Calu3 (cell line): ENCODE measurements at regions not wholly inside any gene's neighbourhood (a gene's known extent, or its start where the extent isn't known, plus 50 kb on each side); places are given as distances from the start of the nearest gene placed in this dataset.

Experiments used
- BruUV-seq: library from RNA; stranded (reverse); fragments of 400-500 nt; replicated peaks from 2 replicates; lab custom pipeline; 2021; lab: Mats Ljungman, UMichigan
- CTCF ChIA-PET: fragments of 300-600 bp; sonication (Branson Sonifier 250); formaldehyde crosslinking; loops from one replicate; lab custom pipeline; 2022; ENCODE audit warnings: antibody characterized with exemption; lab: Charles Lee
- DNase-seq: peaks from one replicate; pipeline ENCODE4 v3.0.0; 2022
- H3K27ac Mint-ChIP-seq: one replicate; pipeline ENCODE4 v1.8.0; 2022; ENCODE audit warnings: mixed read lengths; ENCODE audit not compliant: unreplicated experiment
- H3K27me3 Mint-ChIP-seq: one replicate; pipeline ENCODE4 v1.8.0; 2022; ENCODE audit warnings: mixed read lengths; ENCODE audit not compliant: unreplicated experiment
- H3K36me3 Mint-ChIP-seq: one replicate; pipeline ENCODE4 v1.8.0; 2022; ENCODE audit warnings: mild to moderate bottlenecking, moderate library complexity, mixed read lengths; ENCODE audit not compliant: insufficient read depth, unreplicated experiment
- H3K4me1 Mint-ChIP-seq: one replicate; pipeline ENCODE4 v1.8.0; 2022; ENCODE audit warnings: mild to moderate bottlenecking, low read depth, mixed read lengths; ENCODE audit not compliant: unreplicated experiment
- H3K4me3 Mint-ChIP-seq: one replicate; pipeline ENCODE4 v1.8.0; 2022; ENCODE audit warnings: mild to moderate bottlenecking, low read depth, moderate library complexity, mixed read lengths; ENCODE audit not compliant: unreplicated experiment
- H3K9me3 Mint-ChIP-seq: one replicate; pipeline ENCODE4 v1.8.0; 2022; ENCODE audit warnings: low read depth, mixed read lengths; ENCODE audit not compliant: unreplicated experiment
- intact Hi-C: fragments of 100-400 bp; cut with micrococcal nuclease; formaldehyde crosslinking; loops from one replicate; pipeline ENCODE4 v1.10.0; 2022; ENCODE audit not compliant: unreplicated experiment
- TF ChIP-seq, protein P1 (sequence below): fragments of 200-600 bp; IDR thresholded peaks from one replicate; pipeline ENCODE4 v1.8.0; 2022; ENCODE audit warnings: antibody characterized with exemption; ENCODE audit not compliant: unreplicated experiment

DNA sequence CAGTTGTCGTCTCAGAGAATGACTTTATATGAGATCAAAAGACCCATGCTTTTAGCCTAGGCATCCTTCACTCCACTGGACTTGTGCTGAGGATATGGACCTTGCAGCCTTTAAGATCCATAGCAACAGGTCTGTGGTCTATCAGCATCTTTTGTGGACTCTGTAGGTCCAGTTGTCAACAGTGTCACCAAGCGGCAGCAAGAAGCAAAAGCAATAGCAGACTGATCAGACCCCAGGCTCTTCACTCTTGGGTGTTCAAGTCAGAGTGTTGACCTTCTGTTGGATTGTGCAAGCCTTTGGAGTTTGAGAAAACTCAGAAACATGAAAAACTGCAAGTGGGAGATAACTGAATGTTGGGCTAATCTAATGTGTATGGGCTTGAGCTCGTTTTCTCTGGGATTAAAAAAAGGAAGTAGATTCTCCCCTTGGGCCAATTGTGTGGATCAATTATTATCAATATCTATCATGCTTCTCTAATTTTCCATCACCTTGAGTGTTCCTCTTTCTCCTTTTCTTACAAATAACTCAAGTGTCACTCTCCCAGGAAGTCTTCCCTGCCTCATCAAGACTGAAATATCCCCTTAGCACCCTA is 144.2 kb downstream of the LYPLAL1 start:
- CTCF ChIA-PET = interaction anchor here (0.6 to 0.7 kb wide), 2 partner anchors 955 to 1019 kb away, joined by 4 to 5 read pairs; no protein-coding TSS in a partner anchor
- intact Hi-C loops = loop anchor here (2.0 to 10.0 kb wide), 2 partner anchors 113 to 983 kb away; no protein-coding TSS in a partner anchor
- Mint-ChIP-seq H3K27me3 (no peaks in the 10 kb centered on the region), H3K36me3 (no peaks in the 10 kb centered on the region), H3K9me3 (peaks cover 2% of the 10 kb centered on the region), H3K27ac (no peak overlapping the region), H3K4me1 (peaks cover under 1% of the 10 kb centered on the region), H3K4me3 (no peak overlapping the region)
- BruUV-seq = no TSS peak
- peak; percentile 31 for DNase-seq
- TF ChIP-seq, protein P1, sequence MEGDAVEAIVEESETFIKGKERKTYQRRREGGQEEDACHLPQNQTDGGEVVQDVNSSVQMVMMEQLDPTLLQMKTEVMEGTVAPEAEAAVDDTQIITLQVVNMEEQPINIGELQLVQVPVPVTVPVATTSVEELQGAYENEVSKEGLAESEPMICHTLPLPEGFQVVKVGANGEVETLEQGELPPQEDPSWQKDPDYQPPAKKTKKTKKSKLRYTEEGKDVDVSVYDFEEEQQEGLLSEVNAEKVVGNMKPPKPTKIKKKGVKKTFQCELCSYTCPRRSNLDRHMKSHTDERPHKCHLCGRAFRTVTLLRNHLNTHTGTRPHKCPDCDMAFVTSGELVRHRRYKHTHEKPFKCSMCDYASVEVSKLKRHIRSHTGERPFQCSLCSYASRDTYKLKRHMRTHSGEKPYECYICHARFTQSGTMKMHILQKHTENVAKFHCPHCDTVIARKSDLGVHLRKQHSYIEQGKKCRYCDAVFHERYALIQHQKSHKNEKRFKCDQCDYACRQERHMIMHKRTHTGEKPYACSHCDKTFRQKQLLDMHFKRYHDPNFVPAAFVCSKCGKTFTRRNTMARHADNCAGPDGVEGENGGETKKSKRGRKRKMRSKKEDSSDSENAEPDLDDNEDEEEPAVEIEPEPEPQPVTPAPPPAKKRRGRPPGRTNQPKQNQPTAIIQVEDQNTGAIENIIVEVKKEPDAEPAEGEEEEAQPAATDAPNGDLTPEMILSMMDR = no peak

DNA sequence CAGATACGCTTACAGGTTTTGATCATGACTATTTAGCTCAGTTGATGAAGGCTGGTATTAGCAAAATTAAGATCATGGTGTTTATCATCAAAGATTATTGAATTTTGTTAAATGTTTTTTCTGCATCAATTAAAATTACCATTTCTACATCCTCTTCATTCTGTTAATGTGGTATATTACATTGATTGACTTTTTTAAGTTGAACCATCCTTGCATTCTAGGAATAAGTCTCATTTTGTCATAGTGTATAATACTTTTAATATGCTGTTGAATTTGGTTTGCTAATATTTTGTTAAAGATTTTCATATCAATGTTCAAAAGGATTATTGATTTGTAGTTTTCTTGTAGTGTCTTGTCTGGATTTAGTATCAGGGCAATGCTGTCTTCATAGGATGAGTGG is 142.4 kb downstream of the LYPLAL1 start:
- Mint-ChIP-seq H3K36me3 (no peaks in the 10 kb centered on the region), H3K4me1 (no peaks in the 10 kb centered on the region), H3K27ac (no peak overlapping the region), H3K27me3 (no peaks in the 10 kb centered on the region), H3K9me3 (peaks cover 2% of the 10 kb centered on the region), H3K4me3 (no peak overlapping the region)
- TF ChIP-seq, protein P1 = no peak
- intact Hi-C loops = loop anchor here (2.0 to 10.0 kb wide), 2 partner anchors 111 to 981 kb away; no protein-coding TSS in a partner anchor
- BruUV-seq = no TSS peak
- DNase-seq = no peak
- CTCF ChIA-PET = no interaction called here

DNA sequence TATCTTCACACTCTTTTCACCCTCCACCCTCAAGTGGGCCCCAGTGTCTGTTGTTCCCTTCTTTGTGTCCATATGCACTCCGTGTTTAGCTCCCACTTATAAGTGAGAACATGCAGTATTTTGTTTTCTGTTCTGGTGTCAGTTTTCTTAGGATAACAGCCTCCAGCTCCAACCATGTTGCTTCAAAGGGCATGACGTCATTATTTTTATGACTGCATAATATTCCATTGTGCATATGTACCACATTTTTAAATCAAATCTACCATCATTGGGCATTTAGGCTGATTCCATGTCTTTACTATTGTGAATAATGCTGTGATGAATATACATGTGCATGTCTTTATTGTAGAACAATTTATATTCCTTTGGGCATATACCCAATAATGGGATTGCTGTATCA is 140.3 kb downstream of the LYPLAL1 start:
- no TSS peak for BruUV-seq
- TF ChIP-seq, protein P1 = no peak
- intact Hi-C loops = loop anchor here (10.0 kb wide), 1 partner anchor 979 kb away; no protein-coding TSS in a partner anchor
- no peak for DNase-seq
- Mint-ChIP-seq H3K27ac (no peak overlapping the region), H3K27me3 (no peaks in the 10 kb centered on the region), H3K9me3 (peaks cover 2% of the 10 kb centered on the region), H3K4me1 (no peaks in the 10 kb centered on the region), H3K36me3 (no peaks in the 10 kb centered on the region), H3K4me3 (no peak overlapping the region)
- CTCF ChIA-PET = no interaction called here

DNA sequence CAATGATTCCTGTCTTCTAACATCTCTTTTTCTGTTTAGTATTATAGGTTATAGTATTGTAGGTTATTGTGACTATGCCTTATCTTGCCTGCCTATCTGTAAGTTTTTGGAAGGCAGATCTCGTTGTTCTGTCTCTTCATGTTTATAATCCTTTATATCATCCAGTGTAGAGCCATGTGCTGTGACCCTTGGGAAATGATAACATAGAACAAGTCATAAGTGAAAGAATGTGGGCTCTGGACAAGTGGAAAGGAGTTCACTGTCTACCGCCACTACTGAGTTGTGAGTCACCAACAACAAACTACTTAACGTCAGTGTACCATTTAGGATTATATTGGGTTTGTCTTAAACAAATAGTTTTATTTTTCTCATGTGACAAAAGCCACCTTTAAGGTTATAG is 139.3 kb downstream of the LYPLAL1 start:
- TF ChIP-seq, protein P1 = no peak
- intact Hi-C loops = loop anchor here (10.0 kb wide), 1 partner anchor 978 kb away; no protein-coding TSS in a partner anchor
- H3K4me3 Mint-ChIP-seq = no peak overlapping the region
- no peak for DNase-seq
- no peak overlapping the region for H3K27ac Mint-ChIP-seq
- BruUV-seq = no TSS peak
- H3K9me3 Mint-ChIP-seq = peaks cover 3% of the 10 kb centered on the region
- no peaks in the 10 kb centered on the region for H3K27me3 Mint-ChIP-seq
- CTCF ChIA-PET = no interaction called here
- H3K36me3 Mint-ChIP-seq = no peaks in the 10 kb centered on the region
- no peaks in the 10 kb centered on the region for H3K4me1 Mint-ChIP-seq
